ENCODE measurements at regions not wholly inside any gene's neighbourhood (a gene's known extent, or its start where the extent isn't known, plus 50 kb on each side); places are given as distances from the start of the nearest gene placed in this dataset.
"Not testable (repeated sequence)": the region's sequence is repeated elsewhere in the genome, so short reads cannot be mapped to it uniquely, and the experiment has no call there.

DNA sequence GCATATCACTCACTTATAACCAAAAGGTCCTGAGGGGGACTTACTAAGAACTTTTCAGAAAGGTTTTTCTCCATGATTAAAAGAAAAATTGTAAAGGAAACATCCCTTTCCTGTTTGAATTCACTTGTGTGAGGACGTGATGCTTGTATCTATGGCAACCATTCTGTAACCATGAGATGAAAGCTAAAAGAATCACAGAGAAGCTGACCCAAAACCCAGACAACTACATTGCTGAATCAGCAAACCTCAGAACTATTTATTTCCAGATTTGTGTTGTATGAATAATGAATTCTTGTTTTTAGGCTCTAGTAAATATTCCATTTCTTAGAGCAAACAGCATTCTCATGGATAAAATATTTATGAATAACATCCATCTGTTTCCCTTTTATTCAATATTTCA is 91.2 kb downstream of the RCHY1 start:
- DNase-seq = no peak

DNA sequence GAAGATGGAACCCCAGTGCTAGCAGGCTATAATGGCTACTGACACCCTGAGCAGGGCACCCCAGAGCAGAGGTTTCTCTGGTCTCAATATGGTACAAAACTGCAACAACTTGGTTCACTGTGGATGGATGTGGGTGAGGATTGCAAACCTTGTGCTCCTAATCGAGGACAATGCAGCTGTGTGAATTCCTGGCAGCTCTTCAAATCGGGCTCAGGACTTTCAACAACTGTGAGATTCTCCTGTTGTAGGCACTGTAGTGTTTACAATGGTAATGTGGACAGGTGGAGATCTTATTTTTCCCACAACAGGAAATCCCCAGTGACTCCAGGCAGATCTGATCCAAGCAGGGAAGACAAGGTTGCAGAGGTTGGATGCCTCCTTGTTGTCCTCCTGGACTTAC is 101.5 kb downstream of the RCHY1 start:
- DNase-seq = no peak

DNA sequence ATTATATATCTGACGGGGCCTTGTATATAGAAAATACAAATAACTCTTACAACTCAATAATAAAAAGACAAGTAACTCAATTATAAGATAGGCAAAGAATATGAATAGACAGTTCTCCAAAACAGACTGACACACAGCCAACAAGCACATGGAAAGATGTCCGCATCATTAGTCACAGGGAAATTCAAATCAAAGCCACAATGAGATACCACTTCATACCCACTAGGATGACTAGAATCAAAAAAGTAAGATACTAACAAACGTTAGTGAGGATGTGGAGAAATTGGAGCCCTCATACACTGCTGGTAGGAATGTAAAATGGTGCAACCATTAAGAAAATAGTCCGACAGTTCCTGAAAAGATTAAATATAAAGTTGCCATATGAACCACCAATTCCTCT is 115.7 kb downstream of the RCHY1 start:
- no peak for DNase-seq

DNA sequence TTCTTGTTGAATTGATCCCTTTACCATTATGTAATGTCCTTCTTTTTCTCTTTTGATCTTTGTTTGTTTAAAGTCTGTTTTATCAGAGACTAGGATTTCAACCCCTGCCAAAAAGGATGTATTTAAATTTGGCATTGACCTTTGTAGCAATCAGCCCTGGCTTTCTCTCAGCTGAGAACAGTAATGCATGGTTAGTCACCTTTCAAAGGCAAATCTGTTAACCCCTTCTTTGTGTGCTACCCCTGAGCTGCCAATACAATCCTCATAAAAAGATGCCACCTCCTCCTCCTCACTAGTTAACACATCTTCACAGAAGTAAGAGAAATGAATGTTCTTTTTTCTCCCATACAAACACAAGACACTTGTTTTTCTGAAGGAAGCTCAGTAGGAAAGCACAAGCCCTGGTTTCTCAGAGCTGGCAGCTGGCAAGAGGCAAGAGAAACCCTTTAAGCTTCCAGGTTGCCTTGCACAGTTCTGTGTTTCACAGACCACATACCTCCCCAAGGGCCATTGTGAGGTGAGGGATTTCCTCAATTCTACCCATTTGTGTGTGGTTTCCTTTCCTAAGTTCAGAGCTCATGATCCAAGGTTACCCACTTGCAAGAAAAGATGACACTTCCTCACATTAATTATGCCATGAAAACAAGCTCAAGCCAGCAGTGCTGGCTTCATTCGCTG is 122.6 kb downstream of the RCHY1 start:
- no peak for DNase-seq

DNA sequence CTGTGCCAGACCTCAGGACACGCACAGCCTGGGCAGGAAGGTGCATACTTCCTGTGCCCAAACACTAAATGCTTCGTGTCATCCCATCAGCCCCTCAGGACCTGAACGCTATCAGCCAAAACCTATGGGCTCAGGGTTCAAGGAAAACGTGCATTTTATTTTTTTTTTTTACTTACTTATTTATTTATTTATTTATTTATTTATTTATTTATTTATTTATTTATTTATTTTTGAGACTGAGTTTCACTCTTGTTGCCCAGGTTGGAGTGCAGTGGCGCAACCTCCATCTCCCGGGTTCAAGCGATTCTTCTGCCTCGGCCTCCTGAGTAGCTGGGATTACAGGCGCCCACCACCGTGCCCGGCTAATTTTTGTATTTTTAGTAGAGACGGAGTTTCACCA is 127.8 kb downstream of the RCHY1 start:
- DNase-seq = not testable (repeated sequence)

DNA sequence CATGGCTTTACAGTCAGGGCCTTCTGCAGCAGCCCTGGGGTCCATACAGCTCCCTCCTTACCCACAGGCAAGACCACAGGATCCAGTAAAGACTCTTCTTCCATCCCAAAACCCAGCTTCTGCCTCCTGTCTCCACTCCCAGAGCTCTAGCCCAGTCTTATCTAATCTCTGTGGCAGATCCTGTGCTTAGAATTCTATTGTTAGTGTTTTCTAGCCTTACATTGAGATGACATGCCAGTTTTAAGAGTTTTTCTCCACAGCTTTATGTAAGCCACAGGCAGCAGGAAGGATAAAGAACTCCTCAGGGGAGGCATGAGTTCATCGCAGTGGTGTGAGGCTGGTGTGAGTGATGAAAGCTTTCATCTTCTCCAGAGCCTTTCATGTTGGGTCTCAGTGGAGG is 129.1 kb downstream of the RCHY1 start:
- DNase-seq = no peak

DNA sequence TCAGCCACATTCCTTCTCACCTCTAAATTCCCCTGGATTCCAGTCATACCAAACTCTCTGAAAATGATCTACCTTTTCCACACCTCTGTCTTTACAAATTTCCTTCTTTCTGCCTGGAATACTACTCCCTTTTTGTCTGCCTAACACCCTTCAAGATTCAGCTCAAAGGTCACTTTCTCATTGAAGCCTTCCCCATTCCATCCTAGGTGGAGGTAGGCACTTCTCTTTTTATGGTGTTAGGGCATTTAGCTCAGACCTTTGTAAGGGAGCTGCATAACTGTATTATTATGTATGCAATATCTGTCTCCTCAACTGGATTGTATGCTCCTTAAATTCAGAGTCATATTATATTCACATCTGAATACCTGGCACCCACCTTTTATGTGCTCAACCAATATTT is 137.7 kb downstream of the RCHY1 start:
- DNase-seq = no peak

DNA sequence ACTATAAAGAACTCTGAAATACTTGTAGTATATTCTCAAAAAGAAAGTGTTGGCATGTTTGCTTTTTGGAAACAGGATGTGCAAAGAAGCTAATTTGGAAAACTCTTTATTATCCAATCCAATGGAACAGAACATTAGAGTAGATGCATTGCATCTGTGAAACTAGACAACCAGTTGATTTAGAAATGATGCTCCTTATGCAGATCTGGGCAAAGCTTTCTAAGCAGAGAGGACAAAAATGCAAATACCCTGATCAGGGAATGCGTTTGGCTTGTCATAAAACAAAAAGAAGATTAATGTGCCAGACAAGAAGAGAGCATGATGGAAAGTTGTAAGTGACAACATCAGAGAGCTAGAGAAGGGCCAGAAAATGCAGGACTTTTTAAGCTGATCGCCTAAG is 142.3 kb downstream of the RCHY1 start:
- no peak for DNase-seq

DNA sequence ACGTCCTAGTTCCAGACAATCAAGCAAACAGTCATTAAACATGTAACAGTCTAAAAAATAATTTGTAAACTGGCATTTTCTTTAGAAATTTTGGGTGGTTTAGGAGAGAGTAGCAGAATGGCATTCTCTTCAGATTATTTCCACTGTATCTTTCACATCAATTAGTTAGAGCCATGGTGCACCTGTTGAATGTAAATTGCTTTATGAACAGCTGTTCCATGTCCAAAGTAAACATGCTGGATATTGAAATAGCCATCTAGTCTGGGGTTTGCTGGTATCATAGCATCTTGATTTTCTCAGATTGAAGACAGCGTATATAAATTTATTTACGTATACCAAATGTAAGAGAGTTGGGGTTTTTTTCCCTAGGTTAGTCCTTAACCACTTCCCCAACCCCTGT is 143.6 kb downstream of the RCHY1 start:
- DNase-seq = no peak

DNA sequence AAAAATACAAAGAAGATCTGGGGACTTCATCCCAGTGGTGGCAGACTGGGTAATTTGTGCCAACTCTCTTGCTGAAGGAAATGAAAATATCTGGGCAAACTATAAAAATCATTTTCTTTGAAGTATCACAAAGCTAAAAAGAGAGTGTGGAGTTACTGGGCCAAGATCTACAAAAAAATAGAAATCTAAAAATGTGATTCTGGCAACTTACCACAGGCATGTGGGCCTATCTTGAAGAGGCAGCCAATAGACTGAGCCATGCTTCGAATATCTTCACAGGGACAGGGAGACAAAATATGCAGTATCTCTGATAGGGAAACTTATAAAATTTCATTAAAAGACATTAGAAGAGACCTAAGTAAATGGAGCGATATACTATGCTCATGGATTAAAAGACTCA is 168.8 kb downstream of the RCHY1 start:
- DNase-seq = no peak

DNA sequence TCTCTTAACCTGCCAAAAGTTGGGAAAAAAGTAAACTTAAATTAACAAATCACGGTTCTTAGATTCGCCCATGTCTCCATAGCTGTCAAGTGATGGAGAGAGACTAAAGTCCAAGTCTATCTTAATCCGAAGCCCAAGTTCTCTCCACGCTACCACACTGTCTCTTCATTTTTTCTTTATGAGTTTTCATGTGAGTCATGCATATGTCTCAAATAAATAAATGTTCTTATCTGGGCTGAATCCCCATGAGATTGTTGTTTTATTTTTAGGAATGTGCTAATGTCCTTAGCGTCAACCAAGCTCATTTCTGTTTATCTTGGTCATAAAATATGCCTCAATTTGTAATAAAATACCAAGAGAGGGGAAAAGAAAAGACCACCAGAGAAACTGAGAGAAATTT is 169.3 kb downstream of the RCHY1 start:
- DNase-seq = no peak

DNA sequence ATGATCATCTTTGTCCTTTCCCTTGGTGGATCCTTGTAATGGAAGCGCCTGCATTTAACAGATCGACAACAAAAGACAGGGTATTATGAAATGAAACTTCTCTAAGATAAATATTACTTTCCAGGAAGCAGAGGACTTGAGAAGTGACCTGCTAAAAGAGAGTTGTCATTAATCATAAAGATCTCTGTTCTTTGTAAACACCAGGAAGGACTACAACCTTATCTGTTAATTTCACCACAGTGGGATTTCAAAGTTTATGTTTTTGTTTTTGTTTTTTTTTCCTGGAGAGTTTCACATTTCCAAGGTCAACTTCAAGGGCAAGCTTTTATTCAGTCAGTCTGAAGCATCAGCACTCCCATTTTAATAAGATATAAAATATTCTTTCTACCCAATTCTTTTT is 170.9 kb downstream of the RCHY1 start:
- DNase-seq = no peak

DNA sequence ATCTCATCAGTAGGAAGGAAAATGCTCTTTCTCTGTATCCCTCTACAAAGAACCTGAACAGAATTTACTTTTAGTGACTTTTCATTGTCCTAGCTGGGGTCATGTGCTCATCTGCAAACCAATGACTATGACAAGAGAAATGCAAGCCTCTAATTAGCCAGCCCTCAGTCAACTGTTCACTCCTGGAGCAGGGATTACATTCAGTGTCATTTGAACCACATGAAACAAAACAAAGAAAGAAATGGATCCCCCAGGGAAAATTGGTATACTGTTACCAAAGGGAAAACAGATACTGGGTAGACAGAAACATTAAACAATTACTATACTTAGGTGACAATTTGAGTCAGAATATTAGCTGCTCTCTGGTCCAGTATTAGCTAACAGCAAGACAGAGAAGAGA is 173.6 kb downstream of the RCHY1 start:
- DNase-seq = no peak

DNA sequence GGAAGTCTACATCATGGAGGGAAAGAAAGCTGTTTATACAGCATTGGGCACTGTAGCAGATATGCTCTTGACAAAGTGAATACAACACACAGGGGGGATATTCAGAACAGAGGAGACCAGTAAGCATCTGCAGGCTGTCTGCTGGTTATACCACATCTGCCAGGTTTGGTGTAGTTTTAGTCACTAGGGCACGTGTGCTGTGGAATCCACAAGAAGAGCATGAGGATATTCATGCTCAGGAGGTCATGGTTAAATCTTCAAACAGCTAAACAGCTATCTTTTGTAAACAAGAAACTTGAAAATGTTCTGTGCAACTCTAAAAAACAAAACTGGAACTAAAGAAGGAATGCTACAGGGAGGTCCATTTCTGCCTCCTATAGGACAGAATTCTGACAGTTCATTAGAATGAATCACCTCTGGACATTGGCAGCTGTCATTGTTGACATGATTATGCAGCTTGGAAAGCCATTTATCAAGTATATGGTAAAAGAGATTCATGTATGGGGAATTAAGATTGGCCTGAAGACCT is 175.8 kb downstream of the RCHY1 start:
- no peak for DNase-seq

DNA sequence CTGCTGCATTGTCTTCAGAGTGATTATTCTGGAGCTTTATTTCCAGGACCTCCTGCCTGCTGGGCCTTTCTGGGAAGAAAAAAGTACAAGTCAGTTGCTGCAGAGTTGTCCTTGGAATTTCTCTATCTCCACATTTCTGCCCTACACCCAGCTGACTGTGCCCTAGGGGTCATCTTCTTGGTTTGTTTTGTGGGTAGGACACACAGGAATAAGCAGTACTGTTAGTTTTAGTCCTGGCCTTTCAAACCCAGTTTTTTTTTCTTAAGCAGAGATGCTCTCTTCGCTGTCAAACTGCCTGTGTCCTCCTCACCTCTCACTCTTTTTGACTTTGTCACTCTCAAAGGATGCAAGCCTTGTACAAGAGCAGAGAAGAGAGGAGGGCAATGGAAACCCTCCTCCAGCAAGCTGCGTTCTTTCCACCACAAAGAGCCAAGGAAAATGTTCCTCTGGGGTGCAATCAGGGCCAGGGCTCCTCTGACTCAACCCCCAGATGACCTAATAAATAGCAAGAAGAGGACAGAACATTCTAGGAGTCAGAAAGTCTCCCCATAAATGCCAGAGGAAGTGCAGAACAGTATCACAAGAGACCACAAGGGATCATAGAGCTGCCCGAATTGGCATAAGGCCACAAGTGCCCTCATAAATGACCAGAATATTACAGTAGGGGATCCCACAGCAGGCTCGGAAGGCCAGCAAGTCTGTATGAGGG is 186.2 kb downstream of the RCHY1 start:
- DNase-seq = no peak

DNA sequence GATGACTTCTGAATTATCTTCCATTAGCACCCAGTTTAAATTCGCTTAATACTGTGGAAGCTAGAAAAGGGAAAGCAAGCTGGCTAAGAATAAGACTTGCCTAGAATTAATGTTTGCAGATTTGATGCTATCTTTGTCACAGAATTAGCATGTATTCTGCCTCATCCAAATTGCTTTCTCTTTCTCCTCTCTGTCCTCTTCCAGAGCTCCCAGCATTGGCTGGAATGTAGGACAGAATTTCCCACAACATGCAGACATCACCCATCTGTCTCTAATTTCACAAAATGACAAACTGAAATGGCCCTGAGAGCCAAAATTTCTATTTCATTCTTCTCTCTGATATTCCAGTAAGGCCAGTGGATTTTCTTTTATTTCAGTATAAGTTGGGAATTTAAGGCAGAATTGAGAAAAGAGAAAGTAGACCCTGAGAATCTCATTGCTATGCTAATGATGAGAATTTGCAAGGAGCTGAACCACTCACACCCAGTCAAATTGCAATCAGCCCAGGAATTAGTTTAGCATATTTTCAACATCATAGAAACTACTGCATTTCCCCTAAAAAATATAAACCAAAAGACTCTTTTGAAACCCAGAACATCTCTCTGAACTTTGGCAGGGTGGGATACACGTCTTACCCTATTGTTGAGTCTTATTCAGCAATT is 188.8 kb downstream of the RCHY1 start:
- no peak for DNase-seq

DNA sequence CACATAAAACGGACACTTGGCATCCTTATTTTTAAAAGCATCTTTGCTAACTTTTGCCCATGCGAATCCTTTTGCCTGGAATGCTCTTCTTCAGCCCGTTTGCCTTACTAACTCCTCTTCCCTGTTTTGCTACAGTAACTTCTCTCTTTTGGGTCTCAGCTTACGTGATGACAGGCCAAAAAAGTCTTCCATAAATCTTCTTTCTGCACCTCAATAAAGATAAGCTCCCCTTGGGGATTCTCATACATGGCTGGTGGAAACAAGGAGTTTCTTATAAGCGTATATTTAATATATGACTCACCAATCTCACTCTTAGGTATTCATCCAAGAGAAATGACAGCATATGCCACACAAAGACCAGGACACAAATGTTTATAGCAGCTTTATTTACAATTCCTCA is 192.7 kb downstream of the RCHY1 start:
- no peak for DNase-seq

DNA sequence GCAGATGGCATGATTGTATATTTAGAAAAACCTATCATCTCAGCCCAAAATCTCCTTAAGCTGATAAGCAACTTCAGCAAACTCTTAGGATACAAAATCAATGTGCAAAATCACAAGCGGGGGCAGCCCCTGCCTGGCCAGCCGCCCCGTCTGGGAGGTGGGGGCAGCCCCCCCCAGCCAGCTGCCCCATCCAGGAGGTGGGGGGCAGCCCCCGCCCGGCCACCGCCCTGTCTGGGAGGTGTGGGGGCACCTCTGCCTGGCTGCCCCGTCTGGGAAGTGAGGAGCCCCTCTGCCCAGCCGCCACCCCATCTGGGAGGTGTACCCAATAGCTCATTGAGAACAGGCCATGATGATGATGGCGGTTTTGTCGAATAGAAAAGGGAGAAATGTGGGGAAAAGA is 196.6 kb downstream of the RCHY1 start:
- DNase-seq = not testable (repeated sequence)

DNA sequence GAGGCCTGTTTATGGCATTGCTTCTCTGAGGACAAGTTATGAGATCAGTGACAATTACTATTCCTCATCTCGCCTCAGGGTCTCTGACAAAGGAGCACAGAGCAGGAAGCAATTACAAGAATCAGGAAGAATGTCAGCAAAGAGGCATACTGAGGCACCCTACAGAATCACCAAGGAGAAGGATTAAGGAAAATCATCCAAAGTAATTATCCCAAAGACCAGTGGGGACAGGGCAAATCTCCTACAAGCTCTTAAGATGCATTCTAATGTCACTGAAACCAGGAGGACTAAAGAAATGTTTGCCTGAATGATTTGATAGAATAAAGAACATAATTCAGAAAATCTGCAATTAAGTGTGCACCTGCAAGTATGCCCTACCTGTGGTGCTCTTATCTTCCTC is 206.2 kb downstream of the RCHY1 start:
- no peak for DNase-seq

DNA sequence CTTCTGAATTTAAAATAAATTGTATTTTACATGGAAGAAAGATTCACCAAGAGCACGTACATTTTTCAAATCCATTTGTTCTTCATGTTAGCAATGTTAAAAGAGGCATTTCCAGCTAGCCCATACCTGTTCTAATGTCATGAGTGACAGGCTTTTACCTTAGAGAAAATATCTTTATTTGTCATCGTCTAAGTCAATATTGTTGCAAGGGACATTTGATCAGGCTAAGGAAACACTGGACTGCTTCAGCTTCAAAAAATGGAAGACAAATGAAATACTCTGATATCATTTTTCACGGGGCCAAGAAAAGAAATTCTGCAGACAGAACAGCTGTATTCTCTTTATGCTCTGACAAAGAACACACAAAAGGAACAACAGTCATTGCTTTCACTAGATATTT is 207.7 kb downstream of the RCHY1 start:
- no peak for DNase-seq

DNA sequence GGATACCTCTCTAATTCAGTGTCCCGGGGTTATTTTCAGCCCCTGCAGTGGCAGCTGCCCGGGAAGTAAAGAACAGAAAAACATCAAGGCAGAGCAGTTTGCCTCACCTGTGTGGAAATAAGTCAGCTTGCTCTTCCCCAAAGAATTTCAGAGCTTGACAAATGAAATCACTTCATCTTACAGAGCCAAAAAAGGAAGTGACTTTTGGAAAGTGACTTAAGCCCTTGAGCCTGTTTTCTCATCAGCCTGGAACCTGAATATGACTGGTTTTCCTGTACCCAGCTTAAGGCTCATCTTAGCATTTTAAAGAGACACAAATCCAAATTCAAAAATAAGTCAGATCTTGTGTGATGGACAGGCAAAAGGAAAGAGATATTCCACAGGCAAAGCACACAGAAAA is 211.6 kb downstream of the RCHY1 start:
- DNase-seq = peak; percentile 19

DNA sequence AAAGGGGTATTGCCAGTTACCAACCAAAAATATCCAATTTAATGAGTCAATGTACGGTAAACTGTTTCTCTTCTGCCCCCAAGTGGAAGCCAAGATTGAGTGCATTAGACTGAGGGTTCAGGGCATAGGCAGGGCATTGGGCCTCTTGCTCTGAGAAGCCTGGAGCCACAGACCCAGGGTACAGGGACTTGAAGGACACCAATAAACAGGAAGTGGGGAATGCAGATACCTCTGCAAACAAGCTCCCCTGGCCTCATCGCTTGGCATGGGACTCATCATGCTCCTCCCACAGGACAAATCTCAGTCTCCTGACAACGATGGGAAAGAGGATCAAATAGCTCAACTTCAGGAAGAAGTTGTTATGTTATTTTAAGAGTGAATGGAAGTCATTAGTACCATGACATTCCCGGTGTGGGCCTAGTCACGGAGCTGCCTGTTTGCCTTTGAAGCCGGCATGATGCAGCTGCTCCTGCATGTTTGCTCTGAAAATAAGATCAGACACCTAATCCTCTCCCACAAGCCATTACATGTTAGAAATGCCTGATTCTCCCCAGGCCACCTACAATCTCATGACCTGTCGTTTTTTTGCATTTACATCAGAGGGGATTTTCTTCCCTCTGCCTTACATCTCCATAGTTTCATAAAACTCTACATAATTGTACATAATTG is 224.2 kb downstream of the RCHY1 start:
- DNase-seq = no peak

DNA sequence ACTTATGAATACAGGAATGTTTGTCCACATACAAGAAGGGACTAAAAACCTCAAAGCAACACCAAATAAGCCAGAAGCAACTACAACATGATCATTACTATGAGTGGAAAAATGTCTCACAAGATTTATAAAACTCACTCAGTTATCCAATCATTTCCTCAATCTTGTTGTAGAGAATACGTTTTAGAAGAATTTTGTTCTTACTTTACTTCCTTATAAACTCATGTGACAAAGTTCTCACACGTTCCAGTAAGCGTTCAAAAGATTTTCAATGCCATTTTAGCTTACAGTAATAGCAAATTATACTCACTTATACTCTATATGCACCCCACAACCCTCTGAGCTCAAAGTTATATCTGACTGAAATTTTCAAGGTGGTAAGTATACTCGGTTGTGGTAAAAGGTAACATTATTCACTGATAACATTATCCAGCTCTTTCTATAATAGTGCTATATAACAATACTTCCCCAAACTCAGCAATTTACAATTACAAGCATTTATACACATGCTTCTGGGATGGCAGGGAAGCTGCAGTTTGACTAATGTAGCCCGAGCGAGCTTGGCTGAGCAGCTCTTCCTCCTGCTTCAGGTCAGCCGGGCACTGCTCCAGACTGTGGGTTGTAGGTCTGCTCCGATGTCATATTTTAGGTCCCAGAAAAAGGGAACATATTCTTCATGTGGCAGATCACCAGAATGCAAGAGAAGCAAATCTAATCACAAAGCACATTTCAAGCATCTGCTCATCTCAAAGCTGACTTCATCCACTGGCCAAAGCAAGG is 226.3 kb downstream of the RCHY1 start:
- DNase-seq = no peak
